22Rv1 (cell line): ENCODE measurements at regions not wholly inside any gene's neighbourhood (a gene's known extent, or its start where the extent isn't known, plus 50 kb on each side); places are given as distances from the start of the nearest gene placed in this dataset.

Source experiments
- H3K27ac ChIP-seq: fragments of 450-650 bp; 2 replicates; pipeline ENCODE4 v1.5.1; 2017
- ZFX ChIP-seq: fragments of 450-650 bp; IDR thresholded peaks from 2 replicates; pipeline ENCODE4 v1.6.1; 2017; ENCODE audit warnings: antibody characterized with exemption, borderline replicate concordance
- TF ChIP-seq, protein P1 (sequence below): fragments of 450-650 bp; IDR thresholded peaks from 2 replicates; pipeline ENCODE4 v1.5.1; 2017; ENCODE audit warnings: mild to moderate bottlenecking

DNA sequence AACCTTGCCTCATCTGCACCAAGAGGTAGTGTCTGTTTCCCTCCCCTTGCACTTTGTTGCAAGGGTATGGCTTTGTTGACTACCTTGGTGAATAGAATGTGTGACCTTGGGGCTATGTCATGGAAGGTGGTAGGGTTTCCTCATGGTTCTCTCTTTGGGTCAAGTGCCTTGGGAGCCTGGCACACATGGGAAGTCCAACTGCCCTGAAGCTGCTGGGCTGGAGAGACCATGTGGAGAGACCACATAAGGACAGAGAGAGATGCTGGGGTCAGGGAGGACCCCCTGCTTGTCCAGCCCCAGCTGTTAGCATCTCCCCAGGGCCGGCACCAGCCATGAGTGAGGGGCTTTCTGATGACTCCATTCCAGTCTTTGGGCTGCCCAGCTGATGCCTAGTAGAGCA lies 95.5 kb upstream of the PAX1 start:
- TF ChIP-seq, protein P1, sequence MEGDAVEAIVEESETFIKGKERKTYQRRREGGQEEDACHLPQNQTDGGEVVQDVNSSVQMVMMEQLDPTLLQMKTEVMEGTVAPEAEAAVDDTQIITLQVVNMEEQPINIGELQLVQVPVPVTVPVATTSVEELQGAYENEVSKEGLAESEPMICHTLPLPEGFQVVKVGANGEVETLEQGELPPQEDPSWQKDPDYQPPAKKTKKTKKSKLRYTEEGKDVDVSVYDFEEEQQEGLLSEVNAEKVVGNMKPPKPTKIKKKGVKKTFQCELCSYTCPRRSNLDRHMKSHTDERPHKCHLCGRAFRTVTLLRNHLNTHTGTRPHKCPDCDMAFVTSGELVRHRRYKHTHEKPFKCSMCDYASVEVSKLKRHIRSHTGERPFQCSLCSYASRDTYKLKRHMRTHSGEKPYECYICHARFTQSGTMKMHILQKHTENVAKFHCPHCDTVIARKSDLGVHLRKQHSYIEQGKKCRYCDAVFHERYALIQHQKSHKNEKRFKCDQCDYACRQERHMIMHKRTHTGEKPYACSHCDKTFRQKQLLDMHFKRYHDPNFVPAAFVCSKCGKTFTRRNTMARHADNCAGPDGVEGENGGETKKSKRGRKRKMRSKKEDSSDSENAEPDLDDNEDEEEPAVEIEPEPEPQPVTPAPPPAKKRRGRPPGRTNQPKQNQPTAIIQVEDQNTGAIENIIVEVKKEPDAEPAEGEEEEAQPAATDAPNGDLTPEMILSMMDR, result no peak
- no peak for TF ChIP-seq ZFX
- H3K27ac ChIP-seq, result no peak overlapping the region

DNA sequence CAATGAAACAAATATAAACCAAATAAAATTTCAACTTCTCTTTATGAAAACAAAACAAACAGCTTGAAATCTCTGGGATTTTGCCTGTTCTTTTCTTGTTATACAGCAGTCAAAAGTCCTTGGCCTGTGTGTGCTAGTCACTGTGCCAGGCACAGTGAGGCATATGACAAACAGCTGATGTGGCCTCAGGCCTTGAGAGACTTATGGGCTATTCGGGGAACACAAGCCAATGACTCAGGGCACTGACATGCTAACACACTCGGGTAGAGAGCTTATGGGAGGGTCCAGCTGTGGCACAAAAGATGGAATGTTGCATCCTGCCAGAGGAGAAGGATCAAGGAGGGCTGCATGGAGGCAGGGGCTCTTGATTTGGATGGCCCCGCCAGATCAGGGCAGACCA lies 95.4 kb upstream of the NKX2-2 start:
- H3K27ac ChIP-seq, result no peak overlapping the region
- TF ChIP-seq, protein P1, result no peak
- no peak for TF ChIP-seq ZFX

DNA sequence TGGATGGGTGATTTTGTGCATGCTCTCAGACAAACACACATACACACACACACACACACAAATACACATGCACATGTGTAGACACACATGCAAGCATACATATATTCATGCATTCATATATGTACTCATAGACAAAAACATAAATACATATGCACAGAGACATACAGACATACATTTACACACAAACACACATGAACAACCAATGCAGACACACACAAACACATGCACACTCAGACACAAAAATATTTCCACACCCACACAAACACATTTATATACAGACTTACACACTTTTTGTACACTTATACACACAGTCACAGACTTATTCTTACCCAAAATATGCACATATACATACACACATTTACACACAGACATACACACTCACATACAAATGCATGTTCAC lies 94.9 kb upstream of the NKX2-2 start:
- no peak for TF ChIP-seq ZFX
- TF ChIP-seq, protein P1, result no peak
- no peak overlapping the region for H3K27ac ChIP-seq

DNA sequence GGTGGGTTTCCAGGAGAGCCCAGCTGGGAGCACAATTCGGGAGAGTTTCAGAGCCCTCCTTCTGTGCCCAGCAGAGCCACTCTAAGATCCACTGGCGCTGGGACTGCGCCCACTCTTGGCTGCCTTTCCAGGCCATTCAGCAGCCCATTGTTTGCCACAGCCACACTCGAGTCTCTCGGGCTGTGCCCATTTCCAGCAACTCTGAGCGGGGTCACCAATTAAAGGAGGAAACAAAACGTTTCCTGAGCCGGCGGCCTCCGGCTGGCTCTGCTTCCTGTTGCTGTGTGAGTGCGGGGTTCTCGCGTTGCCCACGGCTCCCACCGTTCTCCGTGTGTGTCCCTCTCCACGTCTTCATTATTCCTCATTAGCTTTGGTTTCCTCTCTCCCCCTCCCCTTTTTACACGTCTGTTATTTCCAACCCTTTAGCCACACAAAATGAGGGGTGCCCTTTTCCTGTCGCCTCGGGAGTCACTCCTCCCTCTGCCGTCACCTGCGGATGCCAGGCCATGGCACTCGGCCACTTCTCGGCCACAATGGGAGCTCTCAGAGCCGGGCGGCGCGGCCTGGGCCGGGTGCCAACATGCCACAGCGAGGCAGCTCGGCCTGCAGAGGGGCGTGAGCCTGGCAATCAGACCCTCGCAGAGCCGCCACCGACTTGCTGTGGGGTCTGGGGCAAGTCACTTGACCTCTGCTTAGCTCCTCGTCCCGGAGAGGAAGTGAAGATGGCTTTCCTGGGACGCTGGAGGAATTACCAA lies 94.3 kb upstream of the NKX2-2 start:
- no peak overlapping the region for H3K27ac ChIP-seq
- TF ChIP-seq, protein P1, result no peak
- TF ChIP-seq ZFX, result no peak

DNA sequence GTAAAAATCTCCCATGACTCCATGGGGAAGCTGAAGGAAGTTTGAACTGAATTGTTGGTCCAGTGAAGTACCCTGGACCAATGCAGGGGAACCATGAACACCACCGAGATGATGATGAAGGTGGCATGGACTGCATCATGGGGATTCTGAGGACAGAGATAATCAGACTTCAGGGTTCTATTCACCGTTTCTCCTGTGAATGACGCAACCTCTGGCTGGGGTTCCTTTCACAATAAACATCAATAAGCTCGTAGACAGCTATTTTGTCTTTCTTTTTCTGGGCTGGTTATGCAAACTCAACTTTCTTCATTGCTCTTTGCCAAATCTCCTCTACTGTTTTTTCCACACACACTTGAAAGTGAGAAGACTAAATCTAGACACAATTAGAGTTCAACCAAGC lies 87.9 kb upstream of the NKX2-2 start:
- no peak overlapping the region for H3K27ac ChIP-seq
- no peak for TF ChIP-seq ZFX
- TF ChIP-seq, protein P1, result no peak

DNA sequence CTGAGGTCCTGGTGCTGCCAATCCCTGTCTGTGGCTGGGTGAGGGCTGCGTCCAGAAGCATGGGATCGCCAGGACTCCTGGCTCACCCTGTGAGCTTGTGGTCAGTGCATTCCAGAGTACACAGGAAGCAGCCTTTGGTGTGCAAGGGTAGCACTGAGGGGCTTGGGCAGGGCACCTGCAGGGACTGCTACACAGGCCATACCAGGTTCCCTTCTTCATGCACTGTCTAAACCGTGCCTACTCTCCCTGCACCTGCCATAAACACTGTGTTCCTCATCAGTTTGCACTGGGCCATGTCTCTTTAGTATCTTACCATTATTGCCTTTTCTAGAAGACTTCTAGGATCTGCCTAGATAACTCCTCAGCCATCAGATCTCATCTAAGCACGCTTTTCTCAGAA lies 72.8 kb upstream of the NKX2-2 start:
- no peak for TF ChIP-seq ZFX
- TF ChIP-seq, protein P1, result no peak
- no peak overlapping the region for H3K27ac ChIP-seq

DNA sequence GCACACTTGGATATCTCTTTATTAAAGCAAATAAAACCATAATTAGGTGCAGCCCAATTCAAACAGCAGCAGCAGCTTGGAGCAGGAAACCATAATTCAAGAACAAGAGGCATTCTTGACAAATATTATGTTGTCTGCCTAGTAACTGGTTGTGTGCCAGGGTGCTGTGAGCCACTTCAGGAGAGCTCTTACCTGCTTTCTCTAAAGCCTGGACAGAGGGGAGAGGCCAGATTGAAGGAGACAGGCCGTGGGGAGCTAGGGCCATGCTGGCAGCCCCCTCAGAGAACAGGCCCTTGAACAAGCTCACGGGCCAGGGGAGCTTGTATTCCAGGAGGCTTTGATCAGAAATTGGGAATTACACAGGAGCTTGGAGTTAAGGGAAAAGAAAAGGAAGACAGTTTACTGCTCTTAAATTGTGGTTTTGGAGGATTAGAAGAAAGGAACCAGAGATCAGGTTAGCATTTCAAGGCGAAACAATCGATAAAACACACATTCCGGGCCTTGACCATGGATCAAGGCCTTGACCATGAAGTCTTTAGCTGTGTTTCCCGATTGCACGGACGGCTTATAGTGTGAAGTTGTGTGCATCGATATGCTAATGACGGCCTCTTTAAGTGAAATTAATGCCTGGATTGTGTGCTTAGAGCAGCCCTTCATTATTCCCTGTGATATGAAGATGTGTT lies 69.8 kb upstream of the NKX2-2 start:
- no peak overlapping the region for H3K27ac ChIP-seq

More for the DNA sequence above, 69.8 kb upstream of the NKX2-2 start:
- TF ChIP-seq, protein P1, result no peak
- no peak for TF ChIP-seq ZFX
